ENCODE measurements at regions not wholly inside any gene's neighbourhood (a gene's known extent, or its start where the extent isn't known, plus 50 kb on each side); places are given as distances from the start of the nearest gene placed in this dataset.

GRCh38 chr13:81846771-81847170 lies 1505.8 kb upstream of the SPRY2 start:
- no peak overlapping the region for H3K56ac ChIP-seq (ENCODE audit: extremely low read depth, insufficient read depth, low read length)
- H3K27me3 ChIP-seq (ENCODE audit: control insufficient read depth, insufficient read depth, low read length), result no peaks in the 10 kb centered on the region
- no TSS peak for BruUV-seq (replicated peaks)
- no peak overlapping the region for H3K4me2 ChIP-seq (ENCODE audit: low read depth, low read length)
- H3K4me1 ChIP-seq (ENCODE audit: control insufficient read depth, insufficient read depth, low read length), result no peaks in the 10 kb centered on the region
- DNase-seq, result no peak
- no peak overlapping the region for H3K27ac ChIP-seq (ENCODE audit: insufficient read depth, low read length)
- WGBS, 2 experiments (ENCODE audit: extremely low coverage in 2 of 2, insufficient read length in 1 of 2), result no CpG with 5 or more reads among the region's 2 CpGs
- no peak for ATAC-seq (ENCODE audit: low read depth)
- no peak overlapping the region for H2AFZ ChIP-seq (replicated peaks; ENCODE audit: low read length, poor library complexity)
- H2BK20ac ChIP-seq (ENCODE audit: low read depth, low read length), result no peak overlapping the region
- intact Hi-C loops (cut with micrococcal nuclease), result no loop called here
- dilution Hi-C loops (cut with HindIII; ENCODE audit: low sequenced_read_pairs, unreplicated experiment), result no loop called here
- H3K9ac ChIP-seq (ENCODE audit: low read depth, low read length), result no peak overlapping the region
- no peak overlapping the region for H4K5ac ChIP-seq (ENCODE audit: low read depth, low read length)
- TF ChIP-seq NFE2L2 (IDR thresholded peaks at IDR 0.05; ENCODE audit: low read depth, low read length) (no peak), MXI1 (IDR thresholded peaks at IDR 0.05; ENCODE audit: borderline replicate concordance, low read depth, low read length) (no peak), ELK1 (IDR thresholded peaks at IDR 0.05; ENCODE audit: borderline replicate concordance, low read depth, low read length) (no peak), RAD21 (IDR thresholded peaks at IDR 0.05; ENCODE audit: low read length) (no peak), RFX5 (IDR thresholded peaks at IDR 0.05; ENCODE audit: low read depth, low read length) (no peak), MAZ (IDR thresholded peaks at IDR 0.05; ENCODE audit: borderline replicate concordance, low read depth, low read length) (no peak), POLR2A (IDR thresholded peaks at IDR 0.05; ENCODE audit: low read depth, low read length) (no peak), USF2 (IDR thresholded peaks at IDR 0.05; ENCODE audit: low read depth, low read length) (no peak), FOS (IDR thresholded peaks at IDR 0.05; ENCODE audit: low read depth, low read length) (no peak), CHD1 (IDR thresholded peaks at IDR 0.05; ENCODE audit: low read depth, low read length) (no peak), CTCF (conservative IDR thresholded peaks at IDR 0.05; ENCODE audit: low read depth, low read length) (no peak)
- ChIA-PET POLR2A (ENCODE audit: unreplicated experiment) (no interaction called here), CTCF (interaction anchor here (0.5 kb wide), 1 partner anchor 829 kb away, joined by 3 read pairs; no protein-coding TSS in a partner anchor)
- H3K23ac ChIP-seq (ENCODE audit: low read depth, low read length), result no peak overlapping the region
- H2BK15ac ChIP-seq (ENCODE audit: low read depth, low read length), result no peak overlapping the region
- H3K36me3 ChIP-seq (ENCODE audit: control insufficient read depth, insufficient read depth, low read length), result no peaks in the 10 kb centered on the region
- no peak overlapping the region for H3K18ac ChIP-seq (ENCODE audit: low read depth, low read length)
- no peak overlapping the region for H4K91ac ChIP-seq (ENCODE audit: insufficient read depth, low read depth, low read length)
- no peak overlapping the region for H3K4me3 ChIP-seq (ENCODE audit: insufficient read depth, low read depth, low read length)
- H3K4ac ChIP-seq (ENCODE audit: low read depth, low read length), result no peak overlapping the region
- no peak overlapping the region for H2AK9ac ChIP-seq (replicated peaks; ENCODE audit: low read depth, low read length, poor library complexity)
- no peak overlapping the region for H2AK5ac ChIP-seq (ENCODE audit: low read depth, low read length)
- H4K8ac ChIP-seq (ENCODE audit: low read depth in 2 of 2, low read length in 2 of 2), result no peak overlapping the region
- in situ Hi-C loops (cut with MboI; ENCODE audit: low sequenced_read_pairs), result no loop called here
- no peak overlapping the region for H2BK5ac ChIP-seq (ENCODE audit: low read depth, low read length, poor library complexity, severe bottlenecking)
- no peaks in the 10 kb centered on the region for H3K79me1 ChIP-seq (ENCODE audit: low read depth in 1 of 2, low read length in 2 of 2)
- no peaks in the 10 kb centered on the region for H4K20me1 ChIP-seq (ENCODE audit: insufficient read depth, low read length)
- peaks cover 5% of the 10 kb centered on the region for H3K9me3 ChIP-seq (ENCODE audit: control insufficient read depth, insufficient read depth, low read length)
- no peaks in the 10 kb centered on the region for H3K9me1 ChIP-seq (ENCODE audit: insufficient read depth, low read length)
- H2BK120ac ChIP-seq (ENCODE audit: low read depth, low read length), result no peak overlapping the region
- no peak overlapping the region for H3K14ac ChIP-seq (replicated peaks; ENCODE audit: low read depth, low read length)

All from IMR-90 (cell line).